Endothelial cell of umbilical vein (primary cell): ENCODE measurements at regions not wholly inside any gene's neighbourhood (a gene's known extent, or its start where the extent isn't known, plus 50 kb on each side); places are given as distances from the start of the nearest gene placed in this dataset.

Experiments
- BruUV-seq: library from RNA; stranded (reverse); fragments of 400-500 nt; replicated peaks from 2 replicates; lab custom pipeline; 2021; lab: Mats Ljungman, UMichigan
- CTCF ChIA-PET: fragments of 300-600, 350-600 bp; sonication (Branson Sonifier 250); formaldehyde crosslinking; loops from one replicate; lab custom pipeline; 2021; ENCODE audit warnings: antibody characterized with exemption, inconsistent platforms; lab: Charles Lee
- POLR2A ChIA-PET: fragments of 300-600, 350-600 bp; sonication (Branson Sonifier 250); formaldehyde crosslinking; loops from one replicate; lab custom pipeline; 2021; ENCODE audit warnings: antibody characterized with exemption, inconsistent platforms; lab: Charles Lee
- DNase-seq: peaks from one replicate; pipeline ENCODE4 v3.0.0-alpha.2; 2011; ENCODE audit warnings: low read depth, low spot score
- FAIRE-seq: peaks from 2 replicates; lab custom pipeline; 2011; peaks lifted over from hg19 to GRCh38; lab: Jason Lieb, UNC
- H2AFZ ChIP-seq: 2 replicates; pipeline ENCODE4 v1.6.0; 2012; ENCODE audit warnings: low read depth, low read length, control low read depth, inconsistent platforms
- H3K27ac ChIP-seq: 2 replicates; pipeline ENCODE4 v1.5.1; 2011; ENCODE audit warnings: low read depth, mild to moderate bottlenecking, control low read depth, low read length, moderate library complexity; ENCODE audit not compliant: insufficient read depth
- H3K27me3 ChIP-seq, 2 experiments: 2 replicates each; pipeline versions ENCODE4 v1.6.0 to v1.6.1; 2011; ENCODE audit warnings: low read length in 2 of 2, mixed read lengths in 1 of 2; ENCODE audit not compliant: control insufficient read depth in 2 of 2, insufficient read depth in 2 of 2
- H3K36me3 ChIP-seq, 2 experiments: 2 replicates in 1 of 2; 3 replicates in 1 of 2; pipeline ENCODE4 v1.5.1; 2011; ENCODE audit warnings: low read length in 2 of 2, mild to moderate bottlenecking in 1 of 2, moderate library complexity in 1 of 2; ENCODE audit not compliant: control insufficient read depth in 2 of 2, insufficient read depth in 2 of 2; ENCODE audit errors: extremely low read depth in 1 of 2
- H3K4me1 ChIP-seq: 3 replicates; pipeline ENCODE4 v1.5.1; 2011; ENCODE audit warnings: mild to moderate bottlenecking, low read length; ENCODE audit not compliant: control insufficient read depth, insufficient read depth; ENCODE audit errors: extremely low read depth
- H3K4me2 ChIP-seq: 2 replicates; pipeline ENCODE4 v1.6.1; 2011; ENCODE audit warnings: low read length, control low read depth, mixed read lengths; ENCODE audit not compliant: insufficient read depth
- H3K4me3 ChIP-seq, 3 experiments: fragments of 200-600 bp in 1 of 3; sonication (generic), shearing (Covaris generic) in 1 of 3; replicated peaks in 1 of 3; 2 replicates each; pipeline ENCODE4 v1.5.1; 2011 to 2016; ENCODE audit warnings: control low read depth in 3 of 3, low read length in 3 of 3, mild to moderate bottlenecking in 2 of 3, inconsistent platforms in 1 of 3, low read depth in 1 of 3, moderate library complexity in 1 of 3; ENCODE audit not compliant: insufficient read depth in 1 of 3
- H3K79me2 ChIP-seq: 2 replicates; pipeline ENCODE4 v1.6.0; 2012; ENCODE audit warnings: low read length, inconsistent platforms; ENCODE audit not compliant: control insufficient read depth, insufficient read depth
- H3K9ac ChIP-seq: replicated peaks from 2 replicates; pipeline ENCODE3; 2011; ENCODE audit warnings: low read length, control low read depth; ENCODE audit not compliant: insufficient read depth; ENCODE audit errors: extremely low read depth
- H3K9me1 ChIP-seq: replicated peaks from 3 replicates; pipeline ENCODE4 v1.6.0; 2011; ENCODE audit warnings: mild to moderate bottlenecking, low read length; ENCODE audit not compliant: control insufficient read depth, insufficient read depth; ENCODE audit errors: extremely low read depth
- H3K9me3 ChIP-seq: replicated peaks from 2 replicates; pipeline ENCODE4 v1.5.1; 2012; ENCODE audit warnings: low read length, inconsistent platforms; ENCODE audit not compliant: control insufficient read depth, insufficient read depth
- H4K20me1 ChIP-seq: replicated peaks from 2 replicates; pipeline ENCODE3; 2011; ENCODE audit warnings: mild to moderate bottlenecking, low read length; ENCODE audit not compliant: control insufficient read depth, insufficient read depth; ENCODE audit errors: extremely low read depth
- EZH2 ChIP-seq: IDR thresholded peaks from 2 replicates; pipeline ENCODE4 v1.6.1; 2012; ENCODE audit warnings: borderline replicate concordance, low read depth, mild to moderate bottlenecking, moderate library complexity, low read length, inconsistent platforms; ENCODE audit not compliant: severe bottlenecking
- FOS ChIP-seq: IDR thresholded peaks from 2 replicates; pipeline ENCODE4 v1.6.1; 2011; ENCODE audit warnings: mild to moderate bottlenecking, low read length, moderate library complexity, borderline replicate concordance; ENCODE audit not compliant: insufficient read depth
- GATA2 ChIP-seq: IDR thresholded peaks from 2 replicates; pipeline ENCODE4 v1.7.0; 2011; ENCODE audit warnings: low read depth, mild to moderate bottlenecking, moderate library complexity, mixed read lengths, low read length; ENCODE audit not compliant: insufficient read length, insufficient read depth
- JUN ChIP-seq: IDR thresholded peaks from 2 replicates; pipeline ENCODE4 v1.6.1; 2011; ENCODE audit warnings: borderline replicate concordance, low read depth; ENCODE audit not compliant: insufficient read length, insufficient read depth
- MYC ChIP-seq: IDR thresholded peaks from one replicate; pipeline ENCODE4 v1.6.1; 2011; ENCODE audit warnings: mild to moderate bottlenecking, low read depth, low read length
- POLR2A ChIP-seq: IDR thresholded peaks from 2 replicates; pipeline ENCODE4 v1.6.1; 2012; ENCODE audit warnings: low read depth, mild to moderate bottlenecking, control low read depth, low read length
- POLR2AphosphoS5 ChIP-seq: IDR thresholded peaks from 2 replicates; pipeline ENCODE4 v1.6.1; 2012; ENCODE audit warnings: low read depth, mild to moderate bottlenecking, control low read depth, low read length, moderate library complexity; ENCODE audit not compliant: insufficient read depth
- dilution Hi-C: fragments of 300-500 bp; cut with MboI; formaldehyde crosslinking; loops from one replicate; pipeline ENCODE4 v1.15.0; 2019; ENCODE audit warnings: low sequenced_read_pairs; ENCODE audit not compliant: extremely low pct_ligation_motif_present
- intact Hi-C: fragments of 100-400 bp; cut with micrococcal nuclease; formaldehyde crosslinking; loops from one replicate; pipeline ENCODE4 v1.10.0; 2022
- TF ChIP-seq, protein P1 (sequence below): IDR thresholded peaks from 2 replicates; pipeline ENCODE4 v1.6.1; 2011; ENCODE audit not compliant: insufficient read depth, insufficient read length
- TF ChIP-seq, protein P2 (sequence below), 2 donors: IDR thresholded peaks; 1 replicate in 1 of 2; 2 replicates in 1 of 2; pipeline ENCODE4 v1.5.1; 2011; ENCODE audit warnings: low read length in 2 of 2, mild to moderate bottlenecking in 2 of 2, moderate library complexity in 2 of 2, control low read depth in 1 of 2, inconsistent platforms in 1 of 2, low read depth in 1 of 2; ENCODE audit not compliant: insufficient read depth in 1 of 2; ENCODE audit errors: extremely low read depth in 1 of 2

DNA sequence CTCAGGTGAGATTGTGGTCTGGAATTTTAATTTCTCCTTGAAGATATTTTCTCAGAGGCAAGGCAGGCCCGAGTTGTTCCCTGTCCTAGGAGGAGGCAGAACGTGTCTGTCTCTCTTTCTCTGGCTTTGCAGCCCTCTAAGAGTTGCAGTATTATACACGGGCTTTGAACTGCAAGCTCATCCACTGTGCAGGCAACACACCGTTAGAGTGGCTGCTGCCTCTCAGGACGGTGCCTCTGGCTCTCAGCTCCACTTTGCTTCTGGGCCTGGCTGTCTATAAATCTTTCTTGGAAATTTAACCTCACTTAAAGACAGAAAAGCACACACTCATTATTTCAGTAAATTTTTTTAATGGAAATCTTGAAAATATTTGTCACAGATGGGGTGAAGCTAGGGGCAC is 170.1 kb upstream of the ADCY2 start:
- FAIRE-seq (no peak), DNase-seq (no peak)
- no TSS peak for BruUV-seq
- ChIA-PET CTCF (no interaction called here), POLR2A (no interaction called here)
- H3K27ac ChIP-seq: no peak overlapping the region
- no peaks in the 10 kb centered on the region for H3K27me3 ChIP-seq
- H3K9me1 ChIP-seq: no peaks in the 10 kb centered on the region
- H3K36me3 ChIP-seq: no peaks in the 10 kb centered on the region
- H3K9me3 ChIP-seq: peaks cover 4% of the 10 kb centered on the region
- H4K20me1 ChIP-seq: no peaks in the 10 kb centered on the region
- no peak overlapping the region for H3K4me2 ChIP-seq
- H3K4me1 ChIP-seq: no peaks in the 10 kb centered on the region
- no peaks in the 10 kb centered on the region for H3K79me2 ChIP-seq
- TF ChIP-seq JUN: no peak
- no peak for TF ChIP-seq GATA2
- TF ChIP-seq, protein P1, sequence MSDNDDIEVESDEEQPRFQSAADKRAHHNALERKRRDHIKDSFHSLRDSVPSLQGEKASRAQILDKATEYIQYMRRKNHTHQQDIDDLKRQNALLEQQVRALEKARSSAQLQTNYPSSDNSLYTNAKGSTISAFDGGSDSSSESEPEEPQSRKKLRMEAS: no peak
- no peak for TF ChIP-seq EZH2
- no peak for TF ChIP-seq POLR2A
- TF ChIP-seq, protein P2, sequence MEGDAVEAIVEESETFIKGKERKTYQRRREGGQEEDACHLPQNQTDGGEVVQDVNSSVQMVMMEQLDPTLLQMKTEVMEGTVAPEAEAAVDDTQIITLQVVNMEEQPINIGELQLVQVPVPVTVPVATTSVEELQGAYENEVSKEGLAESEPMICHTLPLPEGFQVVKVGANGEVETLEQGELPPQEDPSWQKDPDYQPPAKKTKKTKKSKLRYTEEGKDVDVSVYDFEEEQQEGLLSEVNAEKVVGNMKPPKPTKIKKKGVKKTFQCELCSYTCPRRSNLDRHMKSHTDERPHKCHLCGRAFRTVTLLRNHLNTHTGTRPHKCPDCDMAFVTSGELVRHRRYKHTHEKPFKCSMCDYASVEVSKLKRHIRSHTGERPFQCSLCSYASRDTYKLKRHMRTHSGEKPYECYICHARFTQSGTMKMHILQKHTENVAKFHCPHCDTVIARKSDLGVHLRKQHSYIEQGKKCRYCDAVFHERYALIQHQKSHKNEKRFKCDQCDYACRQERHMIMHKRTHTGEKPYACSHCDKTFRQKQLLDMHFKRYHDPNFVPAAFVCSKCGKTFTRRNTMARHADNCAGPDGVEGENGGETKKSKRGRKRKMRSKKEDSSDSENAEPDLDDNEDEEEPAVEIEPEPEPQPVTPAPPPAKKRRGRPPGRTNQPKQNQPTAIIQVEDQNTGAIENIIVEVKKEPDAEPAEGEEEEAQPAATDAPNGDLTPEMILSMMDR (IDR thresholded peaks at IDR 0.05; ENCODE audit: extremely low read depth in 1 of 2, insufficient read depth in 1 of 2, low read depth in 1 of 2, low read length in 2 of 2): no peak
- no peak for TF ChIP-seq FOS
- no peak for TF ChIP-seq MYC
- no peak for TF ChIP-seq POLR2AphosphoS5
- no peak overlapping the region for H2AFZ ChIP-seq
- dilution Hi-C loops: no loop called here
- no peak overlapping the region for H3K9ac ChIP-seq
- no peak overlapping the region for H3K4me3 ChIP-seq
- intact Hi-C loops: no loop called here
